B cell (primary cell): ENCODE measurements at regions not wholly inside any gene's neighbourhood (a gene's known extent, or its start where the extent isn't known, plus 50 kb on each side); places are given as distances from the start of the nearest gene placed in this dataset.

Source experiments
- ATAC-seq: fragments of 200-7000 bp; cut with Tn5 transposase; one replicate; pipeline ENCODE4 v1.10.0; 2021; ENCODE audit warnings: low read depth, mild to moderate bottlenecking, moderate number of reproducible peaks, moderate library complexity
- CTCF ChIA-PET: fragments of 350-600 bp; sonication (Branson Sonifier 250); formaldehyde crosslinking; loops from one replicate; lab custom pipeline; 2021; ENCODE audit warnings: antibody characterized with exemption, inconsistent platforms; lab: Charles Lee
- POLR2A ChIA-PET: fragments of 350-600 bp; sonication (Branson Sonifier 250); formaldehyde crosslinking; loops from one replicate; lab custom pipeline; 2021; ENCODE audit warnings: antibody characterized with exemption; lab: Charles Lee
- DNase-seq: peaks from one replicate; pipeline ENCODE4 v3.0.0; 2013
- H2AFZ ChIP-seq: 2 replicates; pipeline ENCODE4 v1.6.1; 2012; ENCODE audit warnings: mild to moderate bottlenecking, low read depth, low read length; ENCODE audit not compliant: insufficient read depth, poor library complexity, severe bottlenecking
- H3K27ac ChIP-seq, 2 donors: 1 replicate in 1 of 2; 2 replicates in 1 of 2; pipeline ENCODE4 v1.5.1; 2012 to 2013; ENCODE audit warnings: low read length in 2 of 2, mild to moderate bottlenecking in 2 of 2, moderate library complexity in 1 of 2
- H3K27me3 ChIP-seq, 4 experiments: fragments of 200-600 bp in 1 of 4; sonication (generic) in 1 of 4; replicated peaks in 1 of 4; 1 replicate in 2 of 4; 2 replicates in 2 of 4; pipeline versions ENCODE4 v1.6.1 to v1.7.0; 2013 to 2016; ENCODE audit warnings: low read length in 3 of 4, mild to moderate bottlenecking in 2 of 4, mixed read lengths in 1 of 4, moderate library complexity in 1 of 4; ENCODE audit not compliant: insufficient read depth in 4 of 4, control insufficient read depth in 3 of 4; ENCODE audit errors: control extremely low read depth in 1 of 4
- H3K36me3 ChIP-seq, 2 experiments: replicated peaks in 1 of 2; 1 replicate in 1 of 2; 2 replicates in 1 of 2; pipeline versions ENCODE4 v1.6.1 to v1.7.1; 2013; ENCODE audit warnings: low read length in 1 of 2; ENCODE audit not compliant: insufficient read depth in 2 of 2, control insufficient read depth in 1 of 2; ENCODE audit errors: control extremely low read depth in 1 of 2, extremely low read depth in 1 of 2
- H3K4me1 ChIP-seq, 2 donors: fragments of 200-600 bp in 1 of 2; sonication (generic) in 1 of 2; 1 replicate in 1 of 2; 2 replicates in 1 of 2; pipeline versions ENCODE4 v1.5.1 to v1.6.1; 2013 to 2017; ENCODE audit warnings: low read length in 2 of 2; ENCODE audit not compliant: control insufficient read depth in 2 of 2, insufficient read depth in 2 of 2
- H3K4me2 ChIP-seq: replicated peaks from 2 replicates; pipeline ENCODE3; 2012; ENCODE audit warnings: mild to moderate bottlenecking, low read depth, low read length; ENCODE audit not compliant: poor library complexity, severe bottlenecking
- H3K4me3 ChIP-seq, 5 experiments: fragments of 200-600 bp in 1 of 5; sonication (generic) in 1 of 5; 1 replicate in 3 of 5; 2 replicates in 2 of 5; pipeline versions ENCODE4 v1.5.1 to v1.7.0; 2011 to 2016; ENCODE audit warnings: low read length in 4 of 5, mild to moderate bottlenecking in 4 of 5, low read depth in 2 of 5, control low read depth in 1 of 5, moderate library complexity in 1 of 5; ENCODE audit not compliant: insufficient read depth in 1 of 5; ENCODE audit errors: control extremely low read depth in 1 of 5, extremely low read depth in 1 of 5
- H3K79me2 ChIP-seq: fragments of 200-600 bp; sonication (generic); one replicate; pipeline ENCODE4 v1.6.0; 2016; ENCODE audit warnings: low read length; ENCODE audit not compliant: control insufficient read depth, insufficient read depth
- H3K9ac ChIP-seq: fragments of 200-600 bp; sonication (generic); 2 replicates; pipeline ENCODE4 v1.6.1; 2017; ENCODE audit warnings: mild to moderate bottlenecking, low read length, moderate library complexity
- H3K9me3 ChIP-seq, 3 donors: one replicate each; pipeline versions ENCODE4 v1.6.1 to v1.7.1; 2013; ENCODE audit warnings: low read length in 2 of 3; ENCODE audit not compliant: control insufficient read depth in 2 of 3, insufficient read depth in 1 of 3; ENCODE audit errors: control extremely low read depth in 1 of 3
- H4K20me1 ChIP-seq: 2 replicates; pipeline ENCODE4 v1.6.0; 2012; ENCODE audit warnings: mild to moderate bottlenecking, low read length; ENCODE audit not compliant: insufficient read depth, control insufficient read depth, poor library complexity, severe bottlenecking
- H3K27ac Mint-ChIP-seq: one replicate; pipeline ENCODE4 v1.8.0; 2021; ENCODE audit warnings: mixed read lengths
- H3K27me3 Mint-ChIP-seq: one replicate; pipeline ENCODE4 v1.8.0; 2021; ENCODE audit warnings: mixed read lengths
- H3K4me1 Mint-ChIP-seq: one replicate; pipeline ENCODE4 v1.8.0; 2021; ENCODE audit warnings: mixed read lengths
- H3K4me3 Mint-ChIP-seq: one replicate; pipeline ENCODE4 v1.8.0; 2021; ENCODE audit warnings: mixed read lengths
- H3K9me3 Mint-ChIP-seq: one replicate; pipeline ENCODE4 v1.8.0; 2022; ENCODE audit warnings: mixed read lengths; ENCODE audit not compliant: insufficient read depth
- EZH2 ChIP-seq: IDR thresholded peaks from 2 replicates; pipeline ENCODE4 v1.6.1; 2012; ENCODE audit warnings: borderline replicate concordance, low read depth, mild to moderate bottlenecking, moderate library complexity, low read length; ENCODE audit not compliant: insufficient read depth, poor library complexity, severe bottlenecking
- WGBS: methylation state at CpG from one replicate; pipeline ENCODE4 v1.1.5; 2013; ENCODE audit warnings: missing lambda C conversion rate; ENCODE audit not compliant: insufficient coverage; 5-methylcytosine and 5-hydroxymethylcytosine counted together
- intact Hi-C: fragments of 100-400 bp; cut with micrococcal nuclease; formaldehyde crosslinking; loops from one replicate; pipeline ENCODE4 v1.10.0; 2022
- TF ChIP-seq, protein P1 (sequence below): fragments of 200-600 bp; IDR thresholded peaks from one replicate; pipeline ENCODE4 v1.8.0; 2022; ENCODE audit warnings: antibody characterized with exemption, mild to moderate bottlenecking

GRCh38 chr18:27887711-27888495 is 289.0 kb downstream of the CDH2 start:
- no peaks in the 10 kb centered on the region for H3K4me1 Mint-ChIP-seq
- ATAC-seq = no peak
- H3K4me3 ChIP-seq = no peak overlapping the region
- no peak overlapping the region for H2AFZ ChIP-seq
- no peak for DNase-seq
- H3K9me3 Mint-ChIP-seq = no peaks in the 10 kb centered on the region
- H3K9me3 ChIP-seq = peaks cover 0 to 4% (median 0%) of the 10 kb centered on the region in 3 donors
- CTCF ChIA-PET = no interaction called here
- H4K20me1 ChIP-seq = no peaks in the 10 kb centered on the region
- no peaks in the 10 kb centered on the region for H3K36me3 ChIP-seq
- H3K4me2 ChIP-seq = no peak overlapping the region
- no peaks in the 10 kb centered on the region for H3K27me3 ChIP-seq
- TF ChIP-seq, protein P1, sequence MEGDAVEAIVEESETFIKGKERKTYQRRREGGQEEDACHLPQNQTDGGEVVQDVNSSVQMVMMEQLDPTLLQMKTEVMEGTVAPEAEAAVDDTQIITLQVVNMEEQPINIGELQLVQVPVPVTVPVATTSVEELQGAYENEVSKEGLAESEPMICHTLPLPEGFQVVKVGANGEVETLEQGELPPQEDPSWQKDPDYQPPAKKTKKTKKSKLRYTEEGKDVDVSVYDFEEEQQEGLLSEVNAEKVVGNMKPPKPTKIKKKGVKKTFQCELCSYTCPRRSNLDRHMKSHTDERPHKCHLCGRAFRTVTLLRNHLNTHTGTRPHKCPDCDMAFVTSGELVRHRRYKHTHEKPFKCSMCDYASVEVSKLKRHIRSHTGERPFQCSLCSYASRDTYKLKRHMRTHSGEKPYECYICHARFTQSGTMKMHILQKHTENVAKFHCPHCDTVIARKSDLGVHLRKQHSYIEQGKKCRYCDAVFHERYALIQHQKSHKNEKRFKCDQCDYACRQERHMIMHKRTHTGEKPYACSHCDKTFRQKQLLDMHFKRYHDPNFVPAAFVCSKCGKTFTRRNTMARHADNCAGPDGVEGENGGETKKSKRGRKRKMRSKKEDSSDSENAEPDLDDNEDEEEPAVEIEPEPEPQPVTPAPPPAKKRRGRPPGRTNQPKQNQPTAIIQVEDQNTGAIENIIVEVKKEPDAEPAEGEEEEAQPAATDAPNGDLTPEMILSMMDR = no peak
- no peak for TF ChIP-seq EZH2
- H3K79me2 ChIP-seq = no peaks in the 10 kb centered on the region
- H3K9ac ChIP-seq = no peak overlapping the region
- POLR2A ChIA-PET = no interaction called here
- H3K4me1 ChIP-seq = no peaks in the 10 kb centered on the region
- H3K27me3 Mint-ChIP-seq = no peaks in the 10 kb centered on the region
- intact Hi-C loops = no loop called here
- H3K27ac ChIP-seq = no peak overlapping the region
- WGBS = 33% methylated on average over 1 of the region's 2 CpGs
- no peak overlapping the region for H3K27ac Mint-ChIP-seq
- no peak overlapping the region for H3K4me3 Mint-ChIP-seq

GRCh38 chr18:27887287-27887686 is 289.6 kb downstream of the CDH2 start:
- H3K27ac ChIP-seq = no peak overlapping the region
- H3K27me3 Mint-ChIP-seq = no peaks in the 10 kb centered on the region
- WGBS = 100% methylated on average over 1 of the region's 1 CpG
- ATAC-seq = no peak
- no peak overlapping the region for H3K9ac ChIP-seq
- H3K9me3 Mint-ChIP-seq = no peaks in the 10 kb centered on the region
- H3K4me3 ChIP-seq = no peak overlapping the region
- no peak overlapping the region for H3K4me3 Mint-ChIP-seq
- H2AFZ ChIP-seq = no peak overlapping the region
- H4K20me1 ChIP-seq = no peaks in the 10 kb centered on the region
- no peaks in the 10 kb centered on the region for H3K4me1 Mint-ChIP-seq
- ChIA-PET POLR2A (no interaction called here), CTCF (no interaction called here)
- TF ChIP-seq, protein P1 = no peak
- no peak for TF ChIP-seq EZH2
- DNase-seq = no peak
- intact Hi-C loops = no loop called here
- H3K27ac Mint-ChIP-seq = no peak overlapping the region
- H3K27me3 ChIP-seq = no peaks in the 10 kb centered on the region
- H3K36me3 ChIP-seq = no peaks in the 10 kb centered on the region
- H3K4me2 ChIP-seq = no peak overlapping the region
- H3K4me1 ChIP-seq = no peaks in the 10 kb centered on the region
- no peaks in the 10 kb centered on the region for H3K79me2 ChIP-seq
- H3K9me3 ChIP-seq = peaks cover 0 to 4% (median 0%) of the 10 kb centered on the region in 3 donors
